ENCODE measurements at regions not wholly inside any gene's neighbourhood (a gene's known extent, or its start where the extent isn't known, plus 50 kb on each side); places are given as distances from the start of the nearest gene placed in this dataset.

GRCh38 chr12:125440399-125440798, 375.2 kb downstream of the AACS start:
- DNase-seq: no peak

- no peak for DNase-seq
Observed at GRCh38 chr12:125443341-125443740, 378.1 kb downstream of the AACS start.

- no peak for DNase-seq
Observed at GRCh38 chr12:125451408-125451807, 386.2 kb downstream of the AACS start.

GRCh38 chr12:125453751-125454150, 388.5 kb downstream of the AACS start:
- DNase-seq: no peak

- DNase-seq: no peak
Observed at GRCh38 chr12:125454291-125454690, 389.1 kb downstream of the AACS start.

GRCh38 chr12:125454786-125455480, 389.7 kb downstream of the AACS start:
- DNase-seq: no peak

GRCh38 chr12:125455556-125455955, 390.3 kb downstream of the AACS start:
- DNase-seq: no peak

GRCh38 chr12:125458552-125459268, 393.5 kb downstream of the AACS start:
- DNase-seq: no peak

GRCh38 chr12:125461831-125462230, 396.6 kb downstream of the AACS start:
- DNase-seq: no peak

GRCh38 chr12:125463386-125463785, 398.2 kb downstream of the AACS start:
- DNase-seq: no peak

- no peak for DNase-seq
Observed at GRCh38 chr12:125467363-125467762, 402.1 kb downstream of the AACS start.

- DNase-seq: no peak
Observed at GRCh38 chr12:125469683-125470082, 404.4 kb downstream of the AACS start.

- DNase-seq: no peak
Observed at GRCh38 chr12:125470838-125471783, 405.9 kb downstream of the AACS start.

- DNase-seq: no peak
Observed at GRCh38 chr12:125473501-125473900, 408.3 kb downstream of the AACS start.

- no peak for DNase-seq
Observed at GRCh38 chr12:125487336-125487735, 422.1 kb downstream of the AACS start.

GRCh38 chr12:125491553-125491952, 426.3 kb downstream of the AACS start:
- no peak for DNase-seq

GRCh38 chr12:125492354-125493270, 427.4 kb downstream of the AACS start:
- DNase-seq: no peak

GRCh38 chr12:125493704-125494308, 428.6 kb downstream of the AACS start:
- DNase-seq: no peak

- DNase-seq: no peak
Observed at GRCh38 chr12:125503128-125503527, 437.9 kb downstream of the AACS start.

- DNase-seq: no peak
Observed at GRCh38 chr12:125509195-125509594, 444.0 kb downstream of the AACS start.

- DNase-seq: no peak
Observed at GRCh38 chr12:125512541-125513298, 447.5 kb downstream of the AACS start.

All from activated CD4-positive, alpha-beta T cell treated with anti-CD3 and anti-CD28 coated beads, Interleukin-2, amount 50 U/mL, for 4 hours (primary cell).